ENCODE measurements at regions not wholly inside any gene's neighbourhood (a gene's known extent, or its start where the extent isn't known, plus 50 kb on each side); places are given as distances from the start of the nearest gene placed in this dataset.

DNA sequence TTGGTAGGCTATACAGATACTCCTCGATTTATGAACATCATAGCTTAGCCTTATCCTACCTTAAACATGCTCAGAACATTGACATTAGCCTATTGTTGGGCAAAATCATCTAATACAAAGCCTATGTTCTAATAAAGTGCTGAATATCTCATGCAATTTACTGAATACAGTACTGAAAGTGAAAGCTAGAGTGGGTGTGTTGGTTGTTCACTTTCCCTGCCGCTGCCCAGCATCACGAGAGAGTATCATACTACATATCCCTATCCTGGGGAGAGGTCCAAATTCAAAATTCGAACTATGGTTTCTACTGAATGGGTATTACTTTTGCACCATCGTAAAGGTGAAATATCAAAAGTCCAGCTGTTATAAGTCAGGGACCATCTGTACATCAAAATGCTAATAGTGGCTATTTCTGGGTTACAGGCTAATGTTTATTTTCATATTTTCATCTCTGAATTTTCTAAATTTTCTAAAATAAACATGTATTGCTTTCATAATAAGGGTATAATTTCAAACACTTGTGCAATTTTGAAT lies 54.5 kb downstream of the NACA2 start:
- TF ChIP-seq POLR2A (IDR thresholded peaks at IDR 0.05; ENCODE audit: borderline replicate concordance, extremely low read depth, insufficient read depth, insufficient read length) (no peak), TCF7L2 (IDR thresholded peaks at IDR 0.05; ENCODE audit: borderline replicate concordance, extremely low read depth, insufficient read depth, insufficient read length) (no peak), CBX3 (IDR thresholded peaks at IDR 0.05; ENCODE audit: low read depth) (no peak), SRF (IDR thresholded peaks at IDR 0.05; ENCODE audit: low read depth) (no peak), POLR2AphosphoS5 (IDR thresholded peaks at IDR 0.05; ENCODE audit: low read depth, low read length) (no peak), JUND (IDR thresholded peaks at IDR 0.05) (no peak), ZNF274 (IDR thresholded peaks at IDR 0.05; ENCODE audit: low read depth, low read length) (no peak), EZH2phosphoT487 (IDR thresholded peaks at IDR 0.05; ENCODE audit: borderline replicate concordance) (no peak), ZFX (IDR thresholded peaks at IDR 0.05) (no peak), RAD21 (IDR thresholded peaks at IDR 0.05; ENCODE audit: low read depth) (no peak)
- TF ChIP-seq, protein P1, sequence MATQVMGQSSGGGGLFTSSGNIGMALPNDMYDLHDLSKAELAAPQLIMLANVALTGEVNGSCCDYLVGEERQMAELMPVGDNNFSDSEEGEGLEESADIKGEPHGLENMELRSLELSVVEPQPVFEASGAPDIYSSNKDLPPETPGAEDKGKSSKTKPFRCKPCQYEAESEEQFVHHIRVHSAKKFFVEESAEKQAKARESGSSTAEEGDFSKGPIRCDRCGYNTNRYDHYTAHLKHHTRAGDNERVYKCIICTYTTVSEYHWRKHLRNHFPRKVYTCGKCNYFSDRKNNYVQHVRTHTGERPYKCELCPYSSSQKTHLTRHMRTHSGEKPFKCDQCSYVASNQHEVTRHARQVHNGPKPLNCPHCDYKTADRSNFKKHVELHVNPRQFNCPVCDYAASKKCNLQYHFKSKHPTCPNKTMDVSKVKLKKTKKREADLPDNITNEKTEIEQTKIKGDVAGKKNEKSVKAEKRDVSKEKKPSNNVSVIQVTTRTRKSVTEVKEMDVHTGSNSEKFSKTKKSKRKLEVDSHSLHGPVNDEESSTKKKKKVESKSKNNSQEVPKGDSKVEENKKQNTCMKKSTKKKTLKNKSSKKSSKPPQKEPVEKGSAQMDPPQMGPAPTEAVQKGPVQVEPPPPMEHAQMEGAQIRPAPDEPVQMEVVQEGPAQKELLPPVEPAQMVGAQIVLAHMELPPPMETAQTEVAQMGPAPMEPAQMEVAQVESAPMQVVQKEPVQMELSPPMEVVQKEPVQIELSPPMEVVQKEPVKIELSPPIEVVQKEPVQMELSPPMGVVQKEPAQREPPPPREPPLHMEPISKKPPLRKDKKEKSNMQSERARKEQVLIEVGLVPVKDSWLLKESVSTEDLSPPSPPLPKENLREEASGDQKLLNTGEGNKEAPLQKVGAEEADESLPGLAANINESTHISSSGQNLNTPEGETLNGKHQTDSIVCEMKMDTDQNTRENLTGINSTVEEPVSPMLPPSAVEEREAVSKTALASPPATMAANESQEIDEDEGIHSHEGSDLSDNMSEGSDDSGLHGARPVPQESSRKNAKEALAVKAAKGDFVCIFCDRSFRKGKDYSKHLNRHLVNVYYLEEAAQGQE (IDR thresholded peaks at IDR 0.05; ENCODE audit: low read depth) = no peak
- TF ChIP-seq, protein P2, sequence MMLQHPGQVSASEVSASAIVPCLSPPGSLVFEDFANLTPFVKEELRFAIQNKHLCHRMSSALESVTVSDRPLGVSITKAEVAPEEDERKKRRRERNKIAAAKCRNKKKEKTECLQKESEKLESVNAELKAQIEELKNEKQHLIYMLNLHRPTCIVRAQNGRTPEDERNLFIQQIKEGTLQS (IDR thresholded peaks at IDR 0.05) = no peak
- TF ChIP-seq, protein P3, sequence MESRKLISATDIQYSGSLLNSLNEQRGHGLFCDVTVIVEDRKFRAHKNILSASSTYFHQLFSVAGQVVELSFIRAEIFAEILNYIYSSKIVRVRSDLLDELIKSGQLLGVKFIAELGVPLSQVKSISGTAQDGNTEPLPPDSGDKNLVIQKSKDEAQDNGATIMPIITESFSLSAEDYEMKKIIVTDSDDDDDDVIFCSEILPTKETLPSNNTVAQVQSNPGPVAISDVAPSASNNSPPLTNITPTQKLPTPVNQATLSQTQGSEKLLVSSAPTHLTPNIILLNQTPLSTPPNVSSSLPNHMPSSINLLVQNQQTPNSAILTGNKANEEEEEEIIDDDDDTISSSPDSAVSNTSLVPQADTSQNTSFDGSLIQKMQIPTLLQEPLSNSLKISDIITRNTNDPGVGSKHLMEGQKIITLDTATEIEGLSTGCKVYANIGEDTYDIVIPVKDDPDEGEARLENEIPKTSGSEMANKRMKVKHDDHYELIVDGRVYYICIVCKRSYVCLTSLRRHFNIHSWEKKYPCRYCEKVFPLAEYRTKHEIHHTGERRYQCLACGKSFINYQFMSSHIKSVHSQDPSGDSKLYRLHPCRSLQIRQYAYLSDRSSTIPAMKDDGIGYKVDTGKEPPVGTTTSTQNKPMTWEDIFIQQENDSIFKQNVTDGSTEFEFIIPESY (IDR thresholded peaks at IDR 0.05; ENCODE audit: extremely low read depth, insufficient replicate concordance, low read length) = no peak
- TF ChIP-seq, protein P4, sequence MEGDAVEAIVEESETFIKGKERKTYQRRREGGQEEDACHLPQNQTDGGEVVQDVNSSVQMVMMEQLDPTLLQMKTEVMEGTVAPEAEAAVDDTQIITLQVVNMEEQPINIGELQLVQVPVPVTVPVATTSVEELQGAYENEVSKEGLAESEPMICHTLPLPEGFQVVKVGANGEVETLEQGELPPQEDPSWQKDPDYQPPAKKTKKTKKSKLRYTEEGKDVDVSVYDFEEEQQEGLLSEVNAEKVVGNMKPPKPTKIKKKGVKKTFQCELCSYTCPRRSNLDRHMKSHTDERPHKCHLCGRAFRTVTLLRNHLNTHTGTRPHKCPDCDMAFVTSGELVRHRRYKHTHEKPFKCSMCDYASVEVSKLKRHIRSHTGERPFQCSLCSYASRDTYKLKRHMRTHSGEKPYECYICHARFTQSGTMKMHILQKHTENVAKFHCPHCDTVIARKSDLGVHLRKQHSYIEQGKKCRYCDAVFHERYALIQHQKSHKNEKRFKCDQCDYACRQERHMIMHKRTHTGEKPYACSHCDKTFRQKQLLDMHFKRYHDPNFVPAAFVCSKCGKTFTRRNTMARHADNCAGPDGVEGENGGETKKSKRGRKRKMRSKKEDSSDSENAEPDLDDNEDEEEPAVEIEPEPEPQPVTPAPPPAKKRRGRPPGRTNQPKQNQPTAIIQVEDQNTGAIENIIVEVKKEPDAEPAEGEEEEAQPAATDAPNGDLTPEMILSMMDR (IDR thresholded peaks at IDR 0.05 in 2 of 3, conservative IDR thresholded peaks at IDR 0.05 in 1 of 3; ENCODE audit: borderline replicate concordance in 1 of 3, insufficient read depth in 1 of 3, low read depth in 2 of 3, low read length in 2 of 3) = no peak
- H3K9ac ChIP-seq (ENCODE audit: low read length) = no peak overlapping the region
- no peaks in the 10 kb centered on the region for H3K27me3 ChIP-seq (ENCODE audit: insufficient read depth, low read length)
- DNase-seq (ENCODE audit: low read depth, low spot score) = no peak
- H3K79me2 ChIP-seq (ENCODE audit: insufficient read depth, low read length) = no peaks in the 10 kb centered on the region
- no peak overlapping the region for H3K4me2 ChIP-seq (ENCODE audit: low read length)
- H3K27ac ChIP-seq (ENCODE audit: low read depth, low read length) = no peak overlapping the region
- peaks cover 0 to 4% of the 10 kb centered on the region in 2 experiments; a peak in 1 of 4 replicates for H3K4me1 ChIP-seq (ENCODE audit: control insufficient read depth in 1 of 2, insufficient read depth in 2 of 2, low read length in 2 of 2)
- H4K20me1 ChIP-seq (ENCODE audit: insufficient read depth) = no peaks in the 10 kb centered on the region
- intact Hi-C loops (cut with micrococcal nuclease) = no loop called here
- no peak overlapping the region for H3K4me3 ChIP-seq (replicated peaks in 1 of 2; ENCODE audit: low read depth in 1 of 2, low read length in 2 of 2)
- H3K9me2 ChIP-seq (ENCODE audit: insufficient read depth) = no peaks in the 10 kb centered on the region
- no TSS peak for BruUV-seq (replicated peaks)
- H2AFZ ChIP-seq (ENCODE audit: low read depth, low read length, poor library complexity, severe bottlenecking) = no peak overlapping the region
- no peaks in the 10 kb centered on the region for H3K9me3 ChIP-seq (ENCODE audit: control insufficient read depth in 1 of 2, insufficient read depth in 1 of 2, low read depth in 1 of 2, low read length in 2 of 2)
- no peak for ATAC-seq
- no peaks in the 10 kb centered on the region for H3K36me3 ChIP-seq (ENCODE audit: control insufficient read depth in 1 of 2, insufficient read depth in 2 of 2, low read length in 2 of 2)
- CTCF ChIA-PET = interaction anchor here (0.7 to 1.2 kb wide), 2 partner anchors 14 to 38 kb away, joined by 3 read pairs; no protein-coding TSS in a partner anchor
- RAD21 ChIA-PET (ENCODE audit: low non-redundant PET in 1 of 2, low total read pairs in 2 of 2, uncharacterized antibody in 2 of 2, unreplicated experiment in 2 of 2) = no interaction called here
- POLR2A ChIA-PET = no interaction called here

Data from HCT116 (cell line).